ENCODE measurements at regions not wholly inside any gene's neighbourhood (a gene's known extent, or its start where the extent isn't known, plus 50 kb on each side); places are given as distances from the start of the nearest gene placed in this dataset.
A peak's percentile ranks its signal among the peaks of the same experiment; 100 is the strongest.

- Histone ChIP-seq H3K4me3 (no peak overlapping the region), H3K27ac (no peak overlapping the region), H3K4me1 (no peaks in the 10 kb centered on the region), H3K36me3 (no peaks in the 10 kb centered on the region), H3K9me3 (no peaks in the 10 kb centered on the region), H3K27me3 (no peaks in the 10 kb centered on the region)
- TF ChIP-seq EP300 (IDR thresholded peaks at IDR 0.05): no peak
- TF ChIP-seq CTCF (IDR thresholded peaks at IDR 0.05): peak in 3 of 7 experiments; percentile 30 to 46 (median 36)
- TF ChIP-seq POLR2A (IDR thresholded peaks at IDR 0.05): no peak
- peak in 1 of 2 donors; percentile 66 for DNase-seq
- intact Hi-C loops (cut with DNase I; ENCODE audit: low total_unique reads): no loop called here
- WGBS, 5 donors: 36 to 41% (median 39%) methylated on average over 4 of the region's 4 CpGs
Measured at GRCh38 chr3:94336046-94336753, 273.3 kb downstream of the NSUN3 start.

- TF ChIP-seq POLR2AphosphoS5 (IDR thresholded peaks at IDR 0.05) (no peak), POLR2A (IDR thresholded peaks at IDR 0.05) (no peak), EP300 (IDR thresholded peaks at IDR 0.05) (no peak), CTCF (IDR thresholded peaks at IDR 0.05) (no peak)
- 90 to 97% (median 96%) methylated on average over 13 of the region's 13 CpGs for WGBS, 5 donors
- Histone ChIP-seq H3K4me3 (no peak overlapping the region), H3K36me3 (no peaks in the 10 kb centered on the region), H3K4me1 (no peaks in the 10 kb centered on the region), H3K27me3 (no peaks in the 10 kb centered on the region), H3K27ac (no peak overlapping the region), H3K9me3 (no peaks in the 10 kb centered on the region)
- intact Hi-C loops (cut with DNase I; ENCODE audit: low total_unique reads): no loop called here
- DNase-seq: no peak
Measured at GRCh38 chr3:94345101-94345500, 282.2 kb downstream of the NSUN3 start.

- Histone ChIP-seq H3K4me3 (no peak overlapping the region), H3K27ac (no peak overlapping the region), H3K4me1 (no peaks in the 10 kb centered on the region), H3K36me3 (no peaks in the 10 kb centered on the region), H3K27me3 (no peaks in the 10 kb centered on the region), H3K9me3 (no peaks in the 10 kb centered on the region)
- intact Hi-C loops (cut with DNase I; ENCODE audit: low total_unique reads): no loop called here
- TF ChIP-seq POLR2A (IDR thresholded peaks at IDR 0.05): no peak
- no peak for TF ChIP-seq EP300 (IDR thresholded peaks at IDR 0.05)
- TF ChIP-seq CTCF (IDR thresholded peaks at IDR 0.05): no peak
- no peak for TF ChIP-seq POLR2AphosphoS5 (IDR thresholded peaks at IDR 0.05)
- DNase-seq: no peak
- WGBS, 5 donors: 28 to 56% (median 51%) methylated on average over 4 of the region's 4 CpGs
Measured at GRCh38 chr3:94349310-94349878, 286.5 kb downstream of the NSUN3 start.

GRCh38 chr3:94356581-94356980 lies 293.7 kb downstream of the NSUN3 start:
- Histone ChIP-seq H3K27ac (no peak overlapping the region), H3K36me3 (no peaks in the 10 kb centered on the region), H3K27me3 (no peaks in the 10 kb centered on the region), H3K4me3 (no peak overlapping the region), H3K4me1 (peaks cover 0 to 8% (median 6%) of the 10 kb centered on the region in 4 donors), H3K9me3 (no peaks in the 10 kb centered on the region)
- intact Hi-C loops (cut with DNase I; ENCODE audit: low total_unique reads): no loop called here
- 87 to 93% (median 90%) methylated on average over 1 of the region's 1 CpG for WGBS, 5 donors
- no peak for DNase-seq
- TF ChIP-seq EP300 (IDR thresholded peaks at IDR 0.05) (no peak), CTCF (IDR thresholded peaks at IDR 0.05) (no peak), POLR2A (IDR thresholded peaks at IDR 0.05) (no peak), POLR2AphosphoS5 (IDR thresholded peaks at IDR 0.05) (no peak)

All from stomach (tissue), 8 donors.